ENCODE measurements at regions not wholly inside any gene's neighbourhood (a gene's known extent, or its start where the extent isn't known, plus 50 kb on each side); places are given as distances from the start of the nearest gene placed in this dataset.

DNA sequence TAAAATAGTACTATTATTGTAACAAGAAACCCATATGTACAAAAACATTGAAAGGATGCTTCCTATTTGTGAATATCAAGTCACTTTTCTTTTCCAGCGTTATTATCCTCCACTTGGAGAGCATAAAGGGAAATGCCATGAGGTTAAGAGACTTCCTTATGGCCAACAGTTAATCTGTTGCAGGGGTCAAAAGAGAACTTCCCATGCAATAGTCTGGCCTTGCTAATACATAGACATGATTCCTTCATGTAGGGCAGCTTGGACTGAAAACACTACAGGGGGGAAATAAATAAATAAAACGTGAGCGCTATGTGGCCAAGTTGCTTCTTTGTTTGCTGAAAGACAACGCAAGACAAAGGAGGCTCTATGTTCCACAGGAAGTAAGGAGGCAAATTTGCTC lies 269.1 kb upstream of the EDNRB start:
- in situ Hi-C loops (cut with HindIII; ENCODE audit: extremely low pct_ligation_motif_present, low pct_unique_long_range_greater_than_20kb): no loop called here
- DNase-seq (ENCODE audit: low spot score): no peak
- Histone ChIP-seq H3K4me1 (ENCODE audit: insufficient read depth, low read length) (no peaks in the 10 kb centered on the region), H3K27ac (ENCODE audit: extremely low read length, insufficient read depth, low read length) (no peak overlapping the region), H3K4me3 (replicated peaks in 1 of 3; ENCODE audit: insufficient read depth in 1 of 3, low read depth in 2 of 3, low read length in 3 of 3) (no peak overlapping the region), H2AFZ (ENCODE audit: low read length) (no peak overlapping the region), H3K27me3 (ENCODE audit: control insufficient read depth in 1 of 2, insufficient read depth in 2 of 2, low read length in 2 of 2) (no peaks in the 10 kb centered on the region), H3K36me3 (replicated peaks in 1 of 2; ENCODE audit: control insufficient read depth in 1 of 2, insufficient read depth in 2 of 2, low read length in 2 of 2) (no peaks in the 10 kb centered on the region), H3K4me2 (ENCODE audit: low read depth, low read length) (no peak overlapping the region), H4K20me1 (ENCODE audit: insufficient read depth, low read length) (no peaks in the 10 kb centered on the region), H3K9ac (ENCODE audit: insufficient read depth, low read depth, low read length) (no peak overlapping the region), H3K9me3 (ENCODE audit: low read length) (no peaks in the 10 kb centered on the region), H3K79me2 (ENCODE audit: insufficient read depth, low read length) (no peaks in the 10 kb centered on the region)
- CTCF ChIA-PET (ENCODE audit: low intra/inter-chr PET ratio, low total read pairs): no interaction called here
- no peak for ATAC-seq
- TF ChIP-seq KAT8 (CRISPR knock-in tag; IDR thresholded peaks at IDR 0.05) (no peak), NFKBIZ (CRISPR knock-in tag; IDR thresholded peaks at IDR 0.05) (no peak), ZFX (CRISPR knock-in tag; IDR thresholded peaks at IDR 0.05; ENCODE audit: low read depth) (no peak), TRIM24 (CRISPR knock-in tag; IDR thresholded peaks at IDR 0.05) (no peak), MAFG (CRISPR knock-in tag; IDR thresholded peaks at IDR 0.05) (no peak), ZBTB7B (CRISPR knock-in tag; IDR thresholded peaks at IDR 0.05) (no peak), DBP (CRISPR knock-in tag; IDR thresholded peaks at IDR 0.05; ENCODE audit: not compliant biosample characterization) (no peak), ZNF234 (CRISPR knock-in tag; conservative IDR thresholded peaks at IDR 0.05) (no peak), HMG20B (CRISPR knock-in tag; conservative IDR thresholded peaks at IDR 0.05) (no peak), CHCHD3 (CRISPR knock-in tag; IDR thresholded peaks at IDR 0.05) (no peak), FOXP1 (IDR thresholded peaks at IDR 0.05) (no peak), FOXP1 (CRISPR knock-in tag; IDR thresholded peaks at IDR 0.05) (no peak), HNRNPUL1 (IDR thresholded peaks at IDR 0.05; ENCODE audit: low read depth, low read length) (no peak)
- no peak for FAIRE-seq
- WGBS (ENCODE audit: low lambda C conversion rate): 2% methylated on average over 4 of the region's 4 CpGs
- BruUV-seq (replicated peaks): no TSS peak
- intact Hi-C loops (cut with micrococcal nuclease; ENCODE audit: unreplicated experiment): no loop called here
- POLR2A ChIA-PET: no interaction called here

All from HepG2 (cell line).